ENCODE measurements at regions not wholly inside any gene's neighbourhood (a gene's known extent, or its start where the extent isn't known, plus 50 kb on each side); places are given as distances from the start of the nearest gene placed in this dataset.
"Not testable (repeated sequence)": the region's sequence is repeated elsewhere in the genome, so short reads cannot be mapped to it uniquely, and the experiment has no call there.

GRCh38 chr4:177517862-177518261 lies 75.6 kb upstream of the AGA start:
- TF ChIP-seq CTCF (IDR thresholded peaks at IDR 0.05; ENCODE audit: low read depth, low read length), result no peak
- DNase-seq (ENCODE audit: extremely low read depth, low read depth), result no peak

GRCh38 chr4:177519481-177520260 lies 77.4 kb upstream of the AGA start:
- TF ChIP-seq CTCF (IDR thresholded peaks at IDR 0.05; ENCODE audit: low read depth, low read length), result no peak
- no peak for DNase-seq (ENCODE audit: extremely low read depth, low read depth)

GRCh38 chr4:177528620-177529019 lies 86.4 kb upstream of the AGA start:
- DNase-seq (ENCODE audit: extremely low read depth, low read depth), result no peak
- TF ChIP-seq CTCF (IDR thresholded peaks at IDR 0.05; ENCODE audit: low read depth, low read length), result no peak

GRCh38 chr4:177530561-177530960 lies 88.3 kb upstream of the AGA start:
- no peak for DNase-seq (ENCODE audit: extremely low read depth, low read depth)
- no peak for TF ChIP-seq CTCF (IDR thresholded peaks at IDR 0.05; ENCODE audit: low read depth, low read length)

- no peak for DNase-seq (ENCODE audit: extremely low read depth, low read depth)
- TF ChIP-seq CTCF (IDR thresholded peaks at IDR 0.05; ENCODE audit: low read depth, low read length), result no peak
Measured at GRCh38 chr4:177532358-177532757, 90.1 kb upstream of the AGA start.

GRCh38 chr4:177534841-177535240 lies 92.6 kb upstream of the AGA start:
- not testable (repeated sequence) for DNase-seq (ENCODE audit: extremely low read depth, low read depth)

GRCh38 chr4:177546745-177547144 lies 104.5 kb upstream of the AGA start:
- TF ChIP-seq CTCF (IDR thresholded peaks at IDR 0.05; ENCODE audit: low read depth, low read length), result peak; percentile 14
- DNase-seq (ENCODE audit: extremely low read depth, low read depth), result no peak

GRCh38 chr4:177547985-177548384 lies 105.7 kb upstream of the AGA start:
- DNase-seq (ENCODE audit: extremely low read depth, low read depth), result no peak
- no peak; the same call in 1 of the 2 replicates for TF ChIP-seq CTCF (IDR thresholded peaks at IDR 0.05; ENCODE audit: low read depth, low read length)
